ENCODE measurements at regions not wholly inside any gene's neighbourhood (a gene's known extent, or its start where the extent isn't known, plus 50 kb on each side); places are given as distances from the start of the nearest gene placed in this dataset.

GRCh38 chr16:73527187-73527586 is 479.3 kb upstream of the ZFHX3 start:
- Histone ChIP-seq H3K4me3 (ENCODE audit: low read length in 3 of 3) (no peak overlapping the region), H3K27me3 (ENCODE audit: control insufficient read depth in 3 of 3, insufficient read depth in 3 of 3, low read length in 3 of 3) (no peaks in the 10 kb centered on the region), H3K4me1 (ENCODE audit: control insufficient read depth in 3 of 3, insufficient read depth in 3 of 3, low read length in 3 of 3) (peaks cover 23 to 25% (median 23%) of the 10 kb centered on the region in 3 donors), H3K27ac (ENCODE audit: low read depth, low read length) (no peak overlapping the region), H3K36me3 (ENCODE audit: control insufficient read depth in 3 of 3, insufficient read depth in 3 of 3, low read length in 3 of 3) (no peaks in the 10 kb centered on the region), H3K9ac (ENCODE audit: low read depth in 1 of 3, low read length in 3 of 3) (no peak overlapping the region), H3K9me3 (ENCODE audit: control insufficient read depth in 3 of 3, low read length in 3 of 3) (no peaks in the 10 kb centered on the region)

- Histone ChIP-seq H3K4me1 (ENCODE audit: control insufficient read depth in 3 of 3, insufficient read depth in 3 of 3, low read length in 3 of 3) (peaks cover 19 to 21% (median 20%) of the 10 kb centered on the region in 3 donors), H3K27ac (ENCODE audit: low read depth, low read length) (no peak overlapping the region), H3K9me3 (ENCODE audit: control insufficient read depth in 3 of 3, low read length in 3 of 3) (no peaks in the 10 kb centered on the region), H3K9ac (ENCODE audit: low read depth in 1 of 3, low read length in 3 of 3) (no peak overlapping the region), H3K27me3 (ENCODE audit: control insufficient read depth in 3 of 3, insufficient read depth in 3 of 3, low read length in 3 of 3) (no peaks in the 10 kb centered on the region), H3K36me3 (ENCODE audit: control insufficient read depth in 3 of 3, insufficient read depth in 3 of 3, low read length in 3 of 3) (no peaks in the 10 kb centered on the region), H3K4me3 (ENCODE audit: low read length in 3 of 3) (no peak overlapping the region)
Measured at GRCh38 chr16:73526011-73526804, 478.3 kb upstream of the ZFHX3 start.

- Histone ChIP-seq H3K36me3 (ENCODE audit: control insufficient read depth in 3 of 3, insufficient read depth in 3 of 3, low read length in 3 of 3) (no peaks in the 10 kb centered on the region), H3K4me3 (ENCODE audit: low read length in 3 of 3) (no peak overlapping the region), H3K9ac (ENCODE audit: low read depth in 1 of 3, low read length in 3 of 3) (no peak overlapping the region), H3K27ac (ENCODE audit: low read depth, low read length) (no peak overlapping the region), H3K27me3 (ENCODE audit: control insufficient read depth in 3 of 3, insufficient read depth in 3 of 3, low read length in 3 of 3) (no peaks in the 10 kb centered on the region), H3K9me3 (ENCODE audit: control insufficient read depth in 3 of 3, low read length in 3 of 3) (no peaks in the 10 kb centered on the region), H3K4me1 (ENCODE audit: control insufficient read depth in 3 of 3, insufficient read depth in 3 of 3, low read length in 3 of 3) (no peaks in the 10 kb centered on the region)
Measured at GRCh38 chr16:73523209-73523608, 475.3 kb upstream of the ZFHX3 start.

GRCh38 chr16:73521499-73521898 is 473.6 kb upstream of the ZFHX3 start:
- H3K4me1 ChIP-seq (ENCODE audit: control insufficient read depth in 3 of 3, insufficient read depth in 3 of 3, low read length in 3 of 3) = no peaks in the 10 kb centered on the region
- H3K9me3 ChIP-seq (ENCODE audit: control insufficient read depth in 3 of 3, low read length in 3 of 3) = no peaks in the 10 kb centered on the region
- H3K4me3 ChIP-seq (ENCODE audit: low read length in 3 of 3) = no peak overlapping the region
- no peaks in the 10 kb centered on the region for H3K27me3 ChIP-seq (ENCODE audit: control insufficient read depth in 3 of 3, insufficient read depth in 3 of 3, low read length in 3 of 3)
- H3K9ac ChIP-seq (ENCODE audit: low read depth in 1 of 3, low read length in 3 of 3) = no peak overlapping the region
- no peak overlapping the region for H3K27ac ChIP-seq (ENCODE audit: low read depth, low read length)
- no peaks in the 10 kb centered on the region for H3K36me3 ChIP-seq (ENCODE audit: control insufficient read depth in 3 of 3, insufficient read depth in 3 of 3, low read length in 3 of 3)

GRCh38 chr16:73515616-73516015 is 467.7 kb upstream of the ZFHX3 start:
- Histone ChIP-seq H3K27ac (ENCODE audit: low read depth, low read length) (no peak overlapping the region), H3K36me3 (ENCODE audit: control insufficient read depth in 3 of 3, insufficient read depth in 3 of 3, low read length in 3 of 3) (no peaks in the 10 kb centered on the region), H3K9me3 (ENCODE audit: control insufficient read depth in 3 of 3, low read length in 3 of 3) (no peaks in the 10 kb centered on the region), H3K27me3 (ENCODE audit: control insufficient read depth in 3 of 3, insufficient read depth in 3 of 3, low read length in 3 of 3) (no peaks in the 10 kb centered on the region), H3K4me3 (ENCODE audit: low read length in 3 of 3) (no peak overlapping the region), H3K4me1 (ENCODE audit: control insufficient read depth in 3 of 3, insufficient read depth in 3 of 3, low read length in 3 of 3) (no peaks in the 10 kb centered on the region), H3K9ac (ENCODE audit: low read depth in 1 of 3, low read length in 3 of 3) (no peak overlapping the region)

GRCh38 chr16:73510852-73511251 is 462.9 kb upstream of the ZFHX3 start:
- Histone ChIP-seq H3K4me1 (ENCODE audit: control insufficient read depth in 3 of 3, insufficient read depth in 3 of 3, low read length in 3 of 3) (no peaks in the 10 kb centered on the region), H3K9me3 (ENCODE audit: control insufficient read depth in 3 of 3, low read length in 3 of 3) (no peaks in the 10 kb centered on the region), H3K27ac (ENCODE audit: low read depth, low read length) (no peak overlapping the region), H3K9ac (ENCODE audit: low read depth in 1 of 3, low read length in 3 of 3) (no peak overlapping the region), H3K27me3 (ENCODE audit: control insufficient read depth in 3 of 3, insufficient read depth in 3 of 3, low read length in 3 of 3) (peaks cover 0 to 2% (median 0%) of the 10 kb centered on the region in 3 donors), H3K36me3 (ENCODE audit: control insufficient read depth in 3 of 3, insufficient read depth in 3 of 3, low read length in 3 of 3) (no peaks in the 10 kb centered on the region), H3K4me3 (ENCODE audit: low read length in 3 of 3) (no peak overlapping the region)

- H3K4me3 ChIP-seq (ENCODE audit: low read length in 3 of 3) = no peak overlapping the region
- peaks cover 0 to 7% (median 2%) of the 10 kb centered on the region in 3 donors for H3K27me3 ChIP-seq (ENCODE audit: control insufficient read depth in 3 of 3, insufficient read depth in 3 of 3, low read length in 3 of 3)
- no peaks in the 10 kb centered on the region for H3K4me1 ChIP-seq (ENCODE audit: control insufficient read depth in 3 of 3, insufficient read depth in 3 of 3, low read length in 3 of 3)
- H3K27ac ChIP-seq (ENCODE audit: low read depth, low read length) = no peak overlapping the region
- H3K36me3 ChIP-seq (ENCODE audit: control insufficient read depth in 3 of 3, insufficient read depth in 3 of 3, low read length in 3 of 3) = no peaks in the 10 kb centered on the region
- H3K9ac ChIP-seq (ENCODE audit: low read depth in 1 of 3, low read length in 3 of 3) = no peak overlapping the region
- H3K9me3 ChIP-seq (ENCODE audit: control insufficient read depth in 3 of 3, low read length in 3 of 3) = no peaks in the 10 kb centered on the region
Measured at GRCh38 chr16:73506568-73507056, 458.7 kb upstream of the ZFHX3 start.

GRCh38 chr16:73505577-73505976 is 457.6 kb upstream of the ZFHX3 start:
- H3K4me3 ChIP-seq (ENCODE audit: low read length in 3 of 3) = no peak overlapping the region
- H3K27me3 ChIP-seq (ENCODE audit: control insufficient read depth in 3 of 3, insufficient read depth in 3 of 3, low read length in 3 of 3) = peaks cover 0 to 7% (median 2%) of the 10 kb centered on the region in 3 donors
- H3K9ac ChIP-seq (ENCODE audit: low read depth in 1 of 3, low read length in 3 of 3) = no peak overlapping the region
- no peaks in the 10 kb centered on the region for H3K36me3 ChIP-seq (ENCODE audit: control insufficient read depth in 3 of 3, insufficient read depth in 3 of 3, low read length in 3 of 3)
- H3K4me1 ChIP-seq (ENCODE audit: control insufficient read depth in 3 of 3, insufficient read depth in 3 of 3, low read length in 3 of 3) = no peaks in the 10 kb centered on the region
- H3K9me3 ChIP-seq (ENCODE audit: control insufficient read depth in 3 of 3, low read length in 3 of 3) = no peaks in the 10 kb centered on the region
- no peak overlapping the region for H3K27ac ChIP-seq (ENCODE audit: low read depth, low read length)

- H3K27ac ChIP-seq (ENCODE audit: low read depth, low read length) = no peak overlapping the region
- no peak overlapping the region for H3K4me3 ChIP-seq (ENCODE audit: low read length in 3 of 3)
- H3K36me3 ChIP-seq (ENCODE audit: control insufficient read depth in 3 of 3, insufficient read depth in 3 of 3, low read length in 3 of 3) = no peaks in the 10 kb centered on the region
- peaks cover 0 to 7% (median 2%) of the 10 kb centered on the region in 3 donors for H3K27me3 ChIP-seq (ENCODE audit: control insufficient read depth in 3 of 3, insufficient read depth in 3 of 3, low read length in 3 of 3)
- no peaks in the 10 kb centered on the region for H3K4me1 ChIP-seq (ENCODE audit: control insufficient read depth in 3 of 3, insufficient read depth in 3 of 3, low read length in 3 of 3)
- no peaks in the 10 kb centered on the region for H3K9me3 ChIP-seq (ENCODE audit: control insufficient read depth in 3 of 3, low read length in 3 of 3)
- H3K9ac ChIP-seq (ENCODE audit: low read depth in 1 of 3, low read length in 3 of 3) = no peak overlapping the region
Measured at GRCh38 chr16:73504591-73505575, 457.0 kb upstream of the ZFHX3 start.

- no peak overlapping the region for H3K27ac ChIP-seq (ENCODE audit: low read depth, low read length)
Measured at GRCh38 chr16:73503093-73503492, 455.2 kb upstream of the ZFHX3 start.

More at GRCh38 chr16:73503093-73503492, 455.2 kb upstream of the ZFHX3 start:
- no peak overlapping the region for H3K9ac ChIP-seq (ENCODE audit: low read depth in 1 of 3, low read length in 3 of 3)
- no peaks in the 10 kb centered on the region for H3K36me3 ChIP-seq (ENCODE audit: control insufficient read depth in 3 of 3, insufficient read depth in 3 of 3, low read length in 3 of 3)
- peaks cover 0 to 7% (median 2%) of the 10 kb centered on the region in 3 donors for H3K27me3 ChIP-seq (ENCODE audit: control insufficient read depth in 3 of 3, insufficient read depth in 3 of 3, low read length in 3 of 3)
- no peak overlapping the region for H3K4me3 ChIP-seq (ENCODE audit: low read length in 3 of 3)
- H3K9me3 ChIP-seq (ENCODE audit: control insufficient read depth in 3 of 3, low read length in 3 of 3) = no peaks in the 10 kb centered on the region
- no peaks in the 10 kb centered on the region for H3K4me1 ChIP-seq (ENCODE audit: control insufficient read depth in 3 of 3, insufficient read depth in 3 of 3, low read length in 3 of 3)

All from skeletal muscle tissue (tissue), 3 donors.